ENCODE measurements at regions not wholly inside any gene's neighbourhood (a gene's known extent, or its start where the extent isn't known, plus 50 kb on each side); places are given as distances from the start of the nearest gene placed in this dataset.
"Not testable (repeated sequence)": the region's sequence is repeated elsewhere in the genome, so short reads cannot be mapped to it uniquely, and the experiment has no call there.

DNA sequence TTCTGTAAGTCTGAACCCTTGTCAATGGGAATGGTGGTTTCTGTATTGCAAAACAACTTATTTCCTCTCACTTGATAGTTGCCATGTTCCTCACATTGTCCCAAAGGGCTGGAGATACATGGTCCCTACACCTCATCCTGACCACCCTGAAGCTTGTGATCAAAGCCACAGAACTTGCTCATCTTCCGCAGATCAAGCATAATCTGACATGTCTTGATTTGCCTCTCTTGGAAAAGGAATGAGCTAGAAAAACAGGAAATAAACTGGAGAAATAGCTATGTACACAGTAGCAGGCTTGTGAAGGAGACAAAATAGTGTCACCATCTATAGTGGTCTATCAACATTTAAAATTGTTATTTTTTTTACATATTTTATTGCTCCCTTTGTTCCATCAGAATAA, 871.9 kb upstream of the C9orf72 start:
- DNase-seq (ENCODE audit: low read depth in 2 of 2): no peak

DNA sequence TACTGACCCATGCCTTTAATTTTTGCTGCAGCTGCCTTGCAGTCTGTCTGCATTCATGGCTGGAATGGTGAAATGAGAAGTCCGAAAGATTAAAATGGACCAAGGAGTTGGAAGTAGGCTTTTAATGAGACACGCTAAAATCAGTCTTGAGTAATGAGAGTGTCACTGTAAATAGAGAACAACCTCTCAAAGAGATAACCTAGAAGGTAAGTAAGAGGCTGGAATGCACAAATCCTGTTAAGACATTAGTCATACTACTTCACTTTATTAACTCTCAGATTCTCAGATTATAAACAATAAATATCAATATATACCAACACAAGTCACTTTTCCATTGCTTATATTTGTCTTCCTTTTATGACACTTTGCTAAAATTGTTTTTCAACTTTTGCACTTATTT, 880.6 kb upstream of the C9orf72 start:
- DNase-seq (ENCODE audit: low read depth in 2 of 2): no peak

DNA sequence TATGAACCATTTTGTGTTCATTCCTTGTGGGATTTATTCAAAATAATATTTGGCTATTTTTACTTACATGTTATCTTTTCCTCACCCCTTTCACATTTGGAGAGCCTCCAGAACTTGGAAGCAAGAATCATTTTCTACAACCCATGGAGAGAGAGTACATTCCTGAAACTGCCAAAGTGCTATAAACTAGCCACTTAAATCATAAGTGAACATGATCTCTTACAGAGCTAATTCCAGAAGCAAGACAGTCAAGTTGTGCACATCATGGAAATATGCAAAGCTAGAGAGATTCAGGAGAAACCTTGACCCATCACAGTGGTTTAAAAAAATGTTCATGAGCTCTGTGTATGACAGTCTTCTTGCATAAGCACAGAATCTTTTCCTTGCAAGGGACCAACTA, 883.6 kb upstream of the C9orf72 start:
- DNase-seq (ENCODE audit: low read depth in 2 of 2): no peak

DNA sequence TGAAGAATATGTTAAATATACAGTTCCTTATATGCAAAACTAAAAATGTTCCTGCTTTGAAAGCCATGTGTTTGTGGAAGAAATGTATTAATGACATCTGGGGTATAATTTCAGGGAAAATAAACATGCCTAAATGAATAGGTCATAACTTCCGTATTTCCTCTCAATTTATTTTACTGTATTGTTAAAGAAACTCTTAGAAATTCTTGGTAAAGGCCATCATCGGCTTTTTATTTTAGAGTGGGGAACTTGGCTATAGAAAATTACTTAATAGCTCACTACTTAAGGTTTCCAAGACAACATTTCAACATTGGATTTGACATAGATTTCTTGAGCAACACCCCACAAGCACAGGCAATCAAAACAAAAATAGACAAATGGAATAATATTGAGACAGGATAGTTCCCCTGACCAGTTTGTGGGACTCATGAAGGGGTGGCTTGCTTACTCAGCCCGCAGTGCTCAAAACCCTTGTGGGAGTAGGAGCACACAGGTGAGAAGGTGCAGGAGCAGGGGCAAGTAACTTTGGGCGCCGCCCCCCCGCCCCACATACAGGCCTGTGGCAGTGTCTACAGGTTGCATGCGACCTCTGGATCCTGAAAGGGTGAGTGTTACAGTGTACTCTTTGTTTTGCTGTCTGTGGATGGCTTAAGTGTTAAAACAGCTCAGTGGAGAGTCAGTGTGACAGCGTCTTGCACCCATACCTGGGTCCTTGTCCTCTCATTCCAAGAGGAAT, 891.4 kb upstream of the C9orf72 start:
- DNase-seq (ENCODE audit: low read depth in 2 of 2): no peak

DNA sequence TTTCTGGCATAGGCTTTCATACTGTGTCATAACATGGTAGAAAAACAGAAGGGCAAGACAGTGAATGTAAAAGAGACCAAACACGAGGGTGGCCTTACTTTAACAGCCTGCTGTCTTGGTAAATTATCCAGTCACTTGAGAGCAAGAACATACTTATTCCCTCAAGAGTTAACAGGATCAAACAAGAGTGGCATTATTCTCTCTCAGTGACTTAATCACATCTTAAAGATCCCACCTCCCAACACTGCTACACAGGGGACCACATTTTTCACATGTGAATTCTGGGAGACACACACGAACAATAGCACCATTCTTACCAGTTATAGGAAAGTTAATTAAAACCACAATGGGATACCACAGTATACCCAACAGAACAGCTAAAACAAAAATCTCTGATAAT, 898.0 kb upstream of the C9orf72 start:
- DNase-seq (ENCODE audit: low read depth in 2 of 2): no peak

DNA sequence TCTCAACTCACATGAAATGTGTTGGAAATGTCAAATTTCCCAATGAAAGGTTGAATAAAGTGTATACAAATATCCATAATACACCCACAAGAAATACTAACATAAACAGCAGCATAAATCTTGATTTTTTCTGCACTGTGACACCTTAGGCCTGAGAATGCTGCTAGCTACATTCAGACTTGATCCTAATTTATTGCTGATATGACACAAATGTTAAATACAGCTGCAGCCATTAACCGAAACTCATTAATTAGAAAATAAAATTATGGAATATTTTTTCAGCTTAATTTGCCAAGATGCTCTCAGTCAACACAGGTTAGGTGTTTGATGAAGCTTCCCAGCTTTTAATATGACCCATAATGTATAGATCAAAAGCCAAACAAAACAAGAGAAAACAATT, 914.3 kb upstream of the C9orf72 start:
- no peak for DNase-seq (ENCODE audit: low read depth in 2 of 2)

DNA sequence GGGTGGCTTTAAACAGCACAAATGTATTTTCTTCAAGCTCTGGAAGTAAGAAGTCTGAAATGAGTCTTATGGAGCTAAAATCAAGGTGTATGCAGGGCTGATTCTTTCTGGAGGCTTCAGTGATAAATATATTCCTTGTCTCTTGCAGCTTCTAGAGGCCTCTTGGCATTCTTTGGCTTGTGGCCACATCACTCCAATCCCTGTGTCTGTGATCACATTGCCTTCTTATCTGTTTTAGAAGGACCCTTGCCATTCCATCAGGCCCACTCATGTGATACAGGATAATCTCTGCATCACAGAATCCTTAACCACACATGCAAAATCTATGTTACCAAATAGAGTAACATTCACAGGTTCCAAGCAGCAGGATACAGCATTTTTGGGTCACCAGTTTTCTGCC, 917.8 kb upstream of the C9orf72 start:
- DNase-seq (ENCODE audit: low read depth in 2 of 2): no peak

DNA sequence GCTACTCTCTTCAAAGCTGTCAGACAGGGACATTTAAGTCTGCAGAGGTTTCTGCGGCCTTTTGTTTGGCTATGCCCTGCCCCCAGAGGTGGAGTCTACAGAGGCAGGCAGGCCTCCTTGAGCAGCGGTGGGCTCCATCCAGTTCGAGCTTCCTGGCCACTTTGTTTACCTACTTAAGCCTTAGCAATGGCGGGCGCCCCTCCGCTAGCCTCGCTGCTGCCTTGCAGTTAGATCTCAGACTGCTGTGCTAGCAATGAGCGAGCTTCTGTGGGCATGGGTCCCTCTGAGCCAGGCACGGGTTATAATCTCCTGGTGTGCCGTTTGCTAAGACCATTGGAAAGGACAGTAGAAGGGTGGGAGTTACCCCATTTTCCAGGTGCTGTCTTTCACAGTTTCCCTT, 924.9 kb upstream of the C9orf72 start:
- DNase-seq (ENCODE audit: low read depth in 2 of 2): not testable (repeated sequence)

DNA sequence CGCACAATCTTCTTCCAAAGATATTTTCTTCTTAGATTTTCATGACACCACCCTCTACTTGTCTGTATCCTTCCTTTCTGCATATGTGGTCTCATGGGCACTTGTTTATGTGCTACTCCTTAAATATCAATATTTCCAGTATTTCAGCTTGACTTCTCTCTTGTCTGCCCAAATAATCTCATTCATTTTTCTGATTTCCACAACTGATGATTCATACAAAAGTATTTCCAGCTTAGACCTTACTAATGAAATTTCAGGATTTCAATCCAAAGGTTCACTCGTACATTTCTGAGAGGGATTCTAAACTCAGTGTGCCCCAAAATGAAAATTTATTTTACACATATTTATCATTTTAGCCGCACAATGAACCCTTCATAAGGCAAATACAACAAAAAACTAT, 928.9 kb upstream of the C9orf72 start:
- no peak for DNase-seq (ENCODE audit: low read depth in 2 of 2)

DNA sequence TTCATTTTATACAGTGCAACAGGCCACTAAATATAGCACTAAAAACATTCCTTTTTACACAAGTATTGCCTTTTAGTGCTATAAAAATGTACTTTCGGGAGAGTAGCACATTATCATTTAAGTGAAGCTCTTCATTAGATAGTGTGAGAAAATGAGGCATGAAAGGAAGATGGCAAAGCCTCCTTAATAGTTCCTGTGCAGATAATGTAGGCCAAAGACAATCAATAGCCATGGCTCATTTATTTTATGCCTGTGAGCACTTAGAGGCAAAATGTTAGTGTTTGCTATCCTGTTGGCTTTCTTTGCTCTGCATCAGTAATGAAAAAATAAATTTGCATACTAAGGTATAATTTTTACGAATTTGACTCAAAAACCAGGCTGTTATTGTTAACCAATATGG, 929.5 kb upstream of the C9orf72 start:
- DNase-seq (ENCODE audit: low read depth in 2 of 2): no peak

DNA sequence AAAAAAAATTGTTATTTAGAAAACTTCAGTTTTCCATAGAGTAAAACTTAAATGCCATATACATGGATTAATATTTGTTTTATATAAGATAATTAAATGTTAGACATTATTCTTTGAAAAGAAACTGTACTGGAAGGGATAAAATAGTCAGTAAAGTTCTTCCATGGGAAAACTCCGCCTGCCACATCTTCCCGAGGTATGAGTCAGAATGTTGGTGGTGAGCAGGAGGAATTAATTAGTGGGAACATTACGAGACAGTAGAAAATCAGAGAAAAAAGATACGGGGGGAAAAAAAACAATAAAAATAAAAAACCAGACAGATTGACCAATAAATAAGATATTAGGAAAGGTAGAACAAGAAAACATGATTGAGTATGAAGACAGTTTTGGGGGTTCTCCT, 930.3 kb upstream of the C9orf72 start:
- no peak for DNase-seq (ENCODE audit: low read depth in 2 of 2)

DNA sequence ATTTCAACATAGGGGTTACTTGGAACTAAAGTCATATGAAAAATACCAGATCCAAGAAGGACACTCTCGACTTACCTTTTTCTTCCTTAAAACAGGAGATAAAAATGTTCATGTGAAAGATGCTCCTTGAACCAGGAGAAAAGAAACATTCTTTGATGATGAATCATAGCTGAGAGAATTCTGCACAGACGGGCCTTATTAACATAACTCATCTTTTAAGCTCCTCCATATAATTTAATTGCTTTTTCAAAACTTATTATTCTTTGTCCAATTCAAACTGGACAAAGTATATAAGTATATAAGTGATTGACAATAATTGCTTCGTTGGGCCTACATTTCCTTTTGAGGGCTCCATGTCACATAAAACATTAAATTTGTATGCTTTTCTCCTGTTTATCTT, 945.2 kb upstream of the C9orf72 start:
- DNase-seq (ENCODE audit: low read depth in 2 of 2): no peak

DNA sequence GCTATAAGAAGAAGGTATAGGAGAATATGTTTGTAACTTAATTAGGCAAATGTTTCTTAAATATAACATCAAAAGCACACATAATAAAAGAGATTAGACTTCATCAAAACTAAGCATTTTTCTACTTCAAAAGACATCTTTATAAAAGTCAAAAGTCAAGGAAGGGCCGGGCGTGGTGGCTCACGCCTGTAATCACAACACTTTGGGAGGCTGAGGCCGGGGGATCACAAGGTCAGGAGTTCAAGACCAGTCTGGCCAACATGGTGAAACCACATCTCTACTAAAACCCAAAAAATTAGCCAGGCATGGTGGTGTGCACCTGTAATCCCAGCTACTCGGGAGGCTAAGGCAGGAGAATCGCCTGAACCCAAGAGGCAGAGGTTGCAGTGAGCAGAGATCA, 951.0 kb upstream of the C9orf72 start:
- not testable (repeated sequence) for DNase-seq (ENCODE audit: low read depth in 2 of 2)

DNA sequence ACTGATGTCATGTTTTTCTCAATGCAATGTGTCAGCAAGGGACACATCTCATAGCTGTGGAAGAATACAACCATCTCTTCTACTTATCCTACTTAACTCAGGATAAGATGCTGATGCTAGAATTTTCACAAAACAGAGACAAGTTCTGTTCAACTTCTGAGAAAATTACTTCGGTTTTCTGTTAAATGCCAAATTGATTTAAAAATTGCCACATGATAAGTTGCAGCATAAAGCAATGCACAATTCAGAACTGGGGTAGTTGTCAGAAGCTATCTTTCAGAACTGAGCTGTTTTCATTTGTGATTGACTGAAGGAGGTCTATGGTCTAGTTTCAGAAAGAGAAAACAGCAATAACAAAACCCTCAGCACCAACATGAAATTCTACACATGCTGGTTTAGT, 954.8 kb upstream of the C9orf72 start:
- no peak for DNase-seq (ENCODE audit: low read depth in 2 of 2)

DNA sequence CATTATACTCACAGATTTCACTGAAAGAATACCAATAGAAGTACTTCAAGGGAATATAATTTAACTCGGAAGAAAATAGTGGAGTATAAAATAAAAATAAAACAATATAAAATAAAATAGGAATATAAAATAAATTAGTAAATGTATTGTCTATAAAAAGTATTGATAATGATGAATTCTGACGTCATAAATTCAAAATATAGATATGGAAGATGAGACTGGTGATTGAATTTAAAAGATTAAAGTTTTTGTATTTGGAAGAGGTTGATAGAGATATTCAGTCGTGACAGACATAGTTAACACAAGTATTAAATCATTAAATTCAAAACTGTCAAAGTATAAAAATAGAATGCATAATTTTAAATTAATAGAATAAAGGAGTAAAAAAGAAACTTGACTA, 964.9 kb upstream of the C9orf72 start:
- DNase-seq (ENCODE audit: low read depth in 2 of 2): no peak

DNA sequence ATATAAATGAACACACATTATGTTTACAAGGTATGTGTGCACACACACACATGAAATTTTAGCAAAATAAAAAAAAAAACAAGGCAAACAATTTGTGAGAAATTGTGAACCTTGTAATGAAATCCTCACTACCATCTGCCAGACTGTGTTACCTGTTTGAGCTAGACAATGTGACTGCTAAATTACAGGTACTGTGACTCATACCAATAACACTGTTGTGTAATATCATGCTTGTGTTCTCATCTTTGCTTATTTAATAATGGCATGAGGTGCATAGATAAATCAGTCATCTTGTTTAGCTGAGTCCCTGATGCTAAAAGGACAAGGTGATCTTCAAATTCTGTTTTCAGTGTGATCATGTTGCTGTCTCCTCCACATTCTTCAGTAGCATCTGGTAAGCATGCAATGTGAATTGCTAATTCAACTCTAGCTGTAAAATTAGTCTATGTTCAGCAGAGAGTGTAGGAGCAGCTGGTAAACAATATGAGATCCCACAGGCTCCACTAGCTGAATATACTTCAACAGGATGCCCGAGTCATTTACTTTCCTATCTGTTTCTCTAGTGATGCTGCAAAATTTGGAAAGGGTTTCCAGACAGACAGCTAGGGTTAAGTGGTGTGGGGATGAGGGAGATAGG, 966.3 kb upstream of the C9orf72 start:
- DNase-seq (ENCODE audit: low read depth in 2 of 2): no peak

DNA sequence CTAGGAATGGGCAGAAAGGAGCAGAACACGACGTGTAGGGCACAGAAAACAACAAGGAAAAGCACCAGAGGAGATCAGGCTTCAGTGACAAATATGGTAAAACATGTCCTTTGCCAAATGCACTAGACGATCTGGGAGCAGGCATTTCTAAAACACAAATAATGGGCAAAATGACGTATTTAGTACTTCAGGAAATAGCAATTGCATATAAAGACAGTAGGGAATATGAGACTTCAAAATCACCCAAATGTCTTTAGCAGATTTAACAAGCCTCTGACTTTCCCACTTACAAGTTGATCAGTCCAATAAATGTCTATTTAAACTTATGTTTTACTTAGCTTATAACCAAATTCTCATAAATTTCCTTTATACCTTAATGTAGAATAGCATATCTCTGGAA, 969.6 kb upstream of the C9orf72 start:
- no peak for DNase-seq (ENCODE audit: low read depth in 2 of 2)

DNA sequence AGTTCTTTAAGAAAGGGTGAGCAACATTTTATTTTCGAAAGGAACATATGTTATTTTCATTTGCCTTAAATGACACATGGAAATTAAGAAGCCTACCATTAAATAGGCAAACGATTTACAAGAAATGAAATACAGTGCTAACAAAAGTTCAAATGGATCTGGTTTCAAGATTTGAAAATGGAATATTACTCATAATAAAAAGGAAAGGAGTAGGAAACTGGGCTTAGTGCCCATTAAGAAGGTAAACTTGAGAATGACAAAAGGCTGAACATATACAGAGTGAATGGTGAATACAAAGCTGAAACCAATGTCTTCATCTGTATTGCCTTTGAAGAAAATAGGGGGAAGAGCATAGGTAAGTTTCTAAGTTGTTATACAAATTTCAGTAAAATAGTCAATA, 974.2 kb upstream of the C9orf72 start:
- no peak for DNase-seq (ENCODE audit: low read depth in 2 of 2)

DNA sequence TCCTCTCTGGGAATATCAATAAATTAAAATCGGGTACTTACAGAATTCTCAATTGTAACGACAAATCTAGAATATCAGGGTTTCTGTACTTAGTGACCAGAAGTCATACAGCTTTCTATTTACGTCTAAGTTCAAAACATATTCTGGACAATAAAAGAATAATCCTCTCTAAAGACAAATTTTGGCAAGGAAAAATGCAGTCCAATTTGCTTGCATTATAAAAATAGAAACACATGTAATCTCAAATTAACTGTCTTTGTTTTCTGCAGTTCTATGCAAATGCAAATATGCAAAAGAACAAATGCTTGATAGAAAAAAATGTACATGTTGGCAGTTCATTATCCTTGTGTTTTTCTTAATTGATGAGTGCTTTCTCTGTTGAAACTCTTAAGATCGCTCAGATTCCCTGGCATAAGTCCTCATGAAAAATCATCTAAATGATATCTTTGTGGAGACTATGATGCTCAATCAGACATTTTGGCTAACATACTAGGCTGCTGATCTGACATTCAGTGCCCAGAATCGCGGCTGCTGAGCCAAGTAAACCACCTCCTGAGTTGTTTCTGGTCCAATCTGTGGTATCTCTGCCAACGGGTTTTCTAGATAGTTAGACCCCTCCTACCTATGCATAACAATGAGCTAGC, 990.1 kb upstream of the C9orf72 start:
- no peak for DNase-seq (ENCODE audit: low read depth in 2 of 2)

DNA sequence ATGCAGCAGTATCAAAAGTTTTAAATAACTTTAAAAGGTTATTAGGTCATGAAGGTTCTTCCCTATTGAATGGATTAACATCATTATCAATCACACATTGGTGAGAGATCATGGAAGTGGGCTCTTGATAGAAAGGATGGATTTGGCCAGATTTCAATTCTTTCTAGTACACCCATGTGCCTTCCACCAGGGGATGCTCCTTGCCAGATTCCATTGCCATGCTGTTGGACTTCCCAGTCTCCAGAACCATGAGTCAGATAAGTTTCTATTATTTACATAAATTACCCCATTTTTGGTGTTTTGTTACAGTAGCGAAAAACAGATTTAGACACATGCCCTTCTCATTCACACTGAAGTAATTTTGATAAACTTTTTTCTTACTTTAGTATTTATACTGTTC, 1010.6 kb upstream of the C9orf72 start:
- DNase-seq (ENCODE audit: low read depth in 2 of 2): no peak

DNA sequence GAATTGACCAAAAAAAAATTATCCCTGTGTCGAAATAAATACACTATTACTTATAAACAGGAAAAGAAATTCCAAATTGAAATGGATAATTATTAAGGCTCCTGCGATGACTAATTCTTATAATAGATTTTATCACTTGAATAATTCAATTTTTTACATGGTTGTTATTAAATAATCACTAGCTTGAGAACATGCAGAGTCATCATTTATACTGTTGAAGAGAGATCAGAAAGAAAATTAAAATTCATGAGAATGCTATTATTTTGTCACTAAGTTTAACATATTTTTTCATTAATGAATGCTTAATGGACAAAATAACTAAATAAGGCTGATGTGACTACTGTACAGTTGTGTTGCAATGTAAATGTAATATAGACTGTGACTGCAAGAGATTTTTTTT, 1011.3 kb upstream of the C9orf72 start:
- DNase-seq (ENCODE audit: low read depth in 2 of 2): no peak

DNA sequence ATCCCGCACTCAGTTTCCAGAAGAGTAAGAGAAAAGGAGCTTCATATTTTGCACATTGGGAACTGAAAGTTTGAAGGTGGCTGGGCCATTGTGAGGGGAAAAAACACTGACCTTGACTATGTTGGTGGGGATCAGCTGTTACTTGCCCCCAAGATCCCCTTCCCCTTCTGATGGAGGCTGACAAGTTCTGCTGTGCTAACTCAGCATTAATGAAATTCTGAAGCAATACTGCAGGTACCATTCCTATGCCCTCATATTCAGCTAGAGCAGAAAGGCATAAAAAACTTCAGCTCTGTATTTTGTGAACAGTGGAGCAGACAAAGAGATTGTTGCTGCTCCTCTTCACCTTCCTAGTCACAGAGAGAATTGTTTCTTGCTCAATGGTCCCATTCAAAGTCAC, 1013.8 kb upstream of the C9orf72 start:
- DNase-seq (ENCODE audit: low read depth in 2 of 2): no peak

DNA sequence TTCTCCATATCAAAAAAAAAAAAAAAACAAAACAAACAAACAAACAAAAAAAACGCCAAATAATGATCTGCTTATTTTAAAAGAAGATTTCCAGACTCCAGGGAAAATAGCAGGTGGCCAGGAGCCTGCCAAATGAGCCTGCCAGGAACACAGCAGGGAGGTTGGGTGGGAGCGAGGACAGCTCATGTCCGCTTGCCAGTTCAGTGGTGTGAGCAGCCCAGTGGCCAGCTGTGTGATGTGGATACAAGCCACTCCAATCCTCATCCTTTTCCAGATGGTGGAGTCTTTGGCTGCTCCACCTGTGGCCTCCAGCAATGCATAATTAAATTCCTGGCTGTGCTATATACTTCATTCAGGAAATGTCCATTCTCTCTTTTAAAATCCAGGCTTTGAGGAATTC, 1025.1 kb upstream of the C9orf72 start:
- no peak for DNase-seq (ENCODE audit: low read depth in 2 of 2)

Data from stimulated activated CD4-positive, alpha-beta T cell treated with anti-CD3 and anti-CD28 coated beads, Interleukin-1b, Interleukin-23, amount 100 ng/mL, for 4 hours (primary cell).